Kidney glomerular epithelial cell (primary cell): ENCODE measurements at regions not wholly inside any gene's neighbourhood (a gene's known extent, or its start where the extent isn't known, plus 50 kb on each side); places are given as distances from the start of the nearest gene placed in this dataset.

Experiments used
- DNase-seq: peaks from one replicate; lab custom pipeline; 2025; lab: John Stamatoyannopoulos, UW

DNA sequence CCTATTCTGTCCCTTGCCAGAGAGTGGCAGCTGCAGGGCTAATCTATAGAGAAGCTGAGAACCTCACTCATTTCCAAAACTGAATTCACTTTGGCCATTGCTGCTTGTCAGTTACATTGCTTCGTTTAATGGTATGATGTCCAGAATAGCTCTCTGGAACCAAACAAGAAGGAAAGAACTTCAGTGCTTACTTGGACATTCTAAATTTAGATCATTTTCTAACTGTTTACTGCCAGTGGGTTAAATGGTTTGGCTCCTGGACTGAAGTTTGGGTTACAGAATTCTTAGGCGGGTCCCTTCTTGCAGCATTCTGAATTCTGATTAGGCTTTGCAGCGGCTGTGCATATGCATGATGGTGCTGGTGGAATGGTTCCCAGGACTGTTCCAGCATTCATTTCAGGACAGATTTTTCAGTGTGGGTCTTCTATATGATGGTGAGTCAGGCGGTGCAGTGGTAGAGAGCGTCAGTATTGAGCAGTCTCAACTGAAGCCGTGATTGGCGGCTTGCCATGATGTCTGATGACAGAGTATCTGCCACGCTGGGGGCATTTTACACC is 148.7 kb downstream of the DYRK2 start:
- DNase-seq: no peak

GRCh38 chr12:67797753-67798152 is 149.2 kb downstream of the DYRK2 start:
- DNase-seq: no peak

DNA sequence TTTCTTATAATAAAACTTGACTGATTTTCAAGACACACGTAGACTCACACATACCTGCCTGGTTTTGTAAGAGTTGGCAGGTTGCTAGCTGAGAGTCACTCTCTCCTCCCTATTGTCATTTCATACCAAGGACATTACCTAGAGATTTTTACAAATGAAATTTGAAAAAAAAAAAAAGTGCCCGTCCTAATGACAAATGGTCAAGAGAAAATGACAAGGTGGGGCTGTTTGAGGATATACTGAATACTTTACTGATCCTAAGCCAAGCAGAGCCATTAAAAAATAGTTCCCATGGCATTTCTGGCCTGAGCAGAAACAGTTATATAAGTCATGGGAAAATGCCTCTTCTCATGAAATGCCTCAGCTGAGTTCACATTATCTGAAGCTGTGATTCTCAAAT is 150.2 kb downstream of the DYRK2 start:
- DNase-seq: peak; percentile 9

DNA sequence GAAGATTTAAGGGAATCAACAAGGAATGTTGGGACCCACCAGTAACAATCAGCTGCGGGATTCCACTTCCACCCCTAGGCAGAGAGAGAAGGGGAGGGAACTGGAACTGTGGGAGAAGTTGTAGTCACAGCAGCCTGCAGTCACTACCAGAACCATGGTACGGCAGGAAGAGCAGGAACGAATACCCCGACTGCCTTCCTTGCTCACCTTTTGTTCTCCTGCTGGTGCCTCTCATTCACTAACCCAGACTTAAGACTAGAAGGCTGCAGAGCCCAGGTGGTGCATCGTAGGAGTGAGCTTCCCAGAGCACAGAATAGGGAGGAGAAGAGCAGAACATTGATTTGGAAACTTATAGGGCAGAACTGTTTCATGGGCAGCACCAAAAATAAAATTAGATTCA is 154.2 kb downstream of the DYRK2 start:
- DNase-seq: no peak

DNA sequence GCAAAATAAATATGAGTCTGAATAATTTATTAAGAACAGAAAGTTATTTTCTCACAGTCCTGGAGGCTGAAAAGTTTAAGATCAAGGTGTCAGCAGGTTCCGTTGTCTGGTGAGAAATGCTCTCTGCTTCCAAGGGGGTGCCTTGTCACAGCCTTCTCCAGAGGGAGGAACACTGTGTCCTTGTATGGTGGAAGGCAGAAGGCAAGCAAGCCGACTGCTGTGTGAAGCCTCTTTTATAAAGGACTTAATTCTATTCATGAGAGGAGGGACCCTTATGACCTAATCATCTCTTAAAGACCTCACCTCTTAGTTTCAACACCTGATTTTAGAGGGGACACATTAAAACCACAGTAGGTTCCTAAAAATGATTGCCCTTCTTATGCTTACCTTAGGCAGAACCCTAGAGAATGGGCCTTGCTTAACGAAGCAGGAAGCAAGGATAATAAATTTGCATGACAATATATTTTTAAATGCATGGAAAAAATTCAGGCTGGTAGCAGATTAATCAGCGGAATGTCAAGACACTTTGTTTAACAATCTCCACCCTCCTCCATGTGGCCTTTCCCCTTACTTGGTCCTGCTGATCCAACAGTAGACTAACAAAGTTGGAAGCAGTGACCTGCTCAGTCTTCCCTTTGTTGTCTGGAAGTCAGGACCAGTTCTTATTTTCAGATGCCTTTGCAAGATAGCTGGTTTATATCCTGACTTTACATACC is 154.9 kb downstream of the DYRK2 start:
- no peak for DNase-seq

- no peak for DNase-seq
These were observed 155.6 kb downstream of the DYRK2 start for GRCh38 chr12:67804168-67804567.

DNA sequence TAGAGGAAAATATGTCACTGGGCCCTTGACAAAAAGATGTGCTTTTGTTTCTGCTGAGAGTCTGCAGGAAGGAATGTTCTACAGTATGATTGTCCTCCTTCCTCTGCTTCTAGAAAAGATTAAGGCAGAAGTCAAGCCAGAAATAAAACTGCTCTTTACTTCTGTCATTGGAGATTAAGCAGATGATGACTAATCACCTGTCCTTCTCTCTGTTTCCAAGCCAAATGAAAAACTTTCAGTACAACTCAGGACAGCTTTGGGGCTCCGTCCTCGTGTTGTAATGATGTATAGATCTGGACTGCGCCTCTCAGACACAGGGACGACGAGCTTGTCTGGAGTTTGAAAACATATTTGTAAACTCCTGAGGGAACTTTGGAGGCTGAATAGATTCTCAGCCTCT is 159.3 kb downstream of the DYRK2 start:
- DNase-seq: no peak

DNA sequence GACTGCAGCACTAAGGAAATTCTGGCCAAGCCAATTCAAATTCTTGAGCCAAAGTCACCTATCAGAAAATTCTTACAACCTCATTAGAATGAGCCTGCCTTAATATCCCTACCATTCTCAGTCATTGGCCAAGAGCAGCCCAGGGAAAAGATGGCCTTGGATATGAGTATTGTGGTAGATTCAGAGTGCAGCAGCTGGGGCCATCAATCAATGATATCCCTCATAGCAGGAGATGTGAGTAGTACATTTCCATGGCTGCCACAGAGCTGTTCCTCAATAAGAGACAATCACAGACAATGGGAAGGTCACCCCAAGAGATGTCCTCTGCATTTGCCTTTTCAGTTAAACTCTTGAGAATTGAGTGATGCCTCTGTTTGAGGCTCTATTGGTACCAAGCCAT is 161.6 kb downstream of the DYRK2 start:
- no peak for DNase-seq

DNA sequence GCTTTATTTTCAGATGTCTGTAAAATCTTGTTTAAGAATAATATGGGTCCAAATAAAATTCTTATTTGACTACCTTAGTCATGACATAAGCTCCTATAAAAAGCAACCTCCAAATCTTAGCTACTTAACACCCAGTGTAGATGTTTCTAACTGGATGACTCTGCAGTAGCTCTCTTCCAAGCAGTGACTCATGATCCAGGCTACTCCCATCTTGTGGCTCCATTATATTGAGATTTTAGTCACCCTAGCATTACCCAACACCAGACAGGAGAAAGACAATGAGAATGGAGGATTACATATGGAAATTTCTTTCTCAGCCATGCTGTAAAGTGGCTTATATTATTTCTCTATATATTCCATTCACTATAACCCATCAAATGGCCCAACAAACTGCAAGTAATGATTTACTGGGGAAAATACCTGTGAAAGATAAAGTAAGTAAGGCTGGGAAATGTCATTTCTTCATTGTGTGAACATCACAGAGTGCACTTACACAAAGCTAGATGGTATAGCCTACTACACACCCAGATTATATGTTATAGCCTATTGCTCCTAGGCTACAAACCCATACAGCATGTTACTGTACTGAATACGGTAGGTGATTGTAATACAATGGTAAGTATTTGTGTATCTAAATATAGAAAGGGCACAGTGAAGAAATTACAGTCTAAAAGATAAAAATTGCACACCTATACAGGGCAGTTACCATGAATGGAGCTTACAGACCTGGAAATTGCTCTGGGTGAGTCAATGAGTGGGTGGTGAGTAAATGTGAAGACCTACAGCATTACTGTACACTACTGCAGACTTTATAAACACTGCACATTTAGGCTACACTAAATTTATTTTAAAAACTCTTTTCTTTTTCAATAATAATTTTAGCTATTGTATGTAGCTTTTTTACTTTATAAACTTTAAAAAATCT is 163.2 kb downstream of the DYRK2 start:
- peak; percentile 90 for DNase-seq

GRCh38 chr12:67813456-67813904 is 164.9 kb downstream of the DYRK2 start:
- DNase-seq: no peak

GRCh38 chr12:67816269-67816668 is 167.7 kb downstream of the DYRK2 start:
- DNase-seq: no peak

- DNase-seq: no peak
These were observed 169.9 kb downstream of the DYRK2 start for GRCh38 chr12:67818459-67818903.

- no peak for DNase-seq
These were observed 169.3 kb upstream of the IFNG-AS1 start for GRCh38 chr12:67819902-67820301.

- no peak for DNase-seq
These were observed 168.6 kb upstream of the IFNG-AS1 start for GRCh38 chr12:67820694-67821093.

GRCh38 chr12:67822826-67823225 is 166.4 kb upstream of the IFNG-AS1 start:
- no peak for DNase-seq

- no peak for DNase-seq
These were observed 163.1 kb upstream of the IFNG-AS1 start for GRCh38 chr12:67826148-67826547.

DNA sequence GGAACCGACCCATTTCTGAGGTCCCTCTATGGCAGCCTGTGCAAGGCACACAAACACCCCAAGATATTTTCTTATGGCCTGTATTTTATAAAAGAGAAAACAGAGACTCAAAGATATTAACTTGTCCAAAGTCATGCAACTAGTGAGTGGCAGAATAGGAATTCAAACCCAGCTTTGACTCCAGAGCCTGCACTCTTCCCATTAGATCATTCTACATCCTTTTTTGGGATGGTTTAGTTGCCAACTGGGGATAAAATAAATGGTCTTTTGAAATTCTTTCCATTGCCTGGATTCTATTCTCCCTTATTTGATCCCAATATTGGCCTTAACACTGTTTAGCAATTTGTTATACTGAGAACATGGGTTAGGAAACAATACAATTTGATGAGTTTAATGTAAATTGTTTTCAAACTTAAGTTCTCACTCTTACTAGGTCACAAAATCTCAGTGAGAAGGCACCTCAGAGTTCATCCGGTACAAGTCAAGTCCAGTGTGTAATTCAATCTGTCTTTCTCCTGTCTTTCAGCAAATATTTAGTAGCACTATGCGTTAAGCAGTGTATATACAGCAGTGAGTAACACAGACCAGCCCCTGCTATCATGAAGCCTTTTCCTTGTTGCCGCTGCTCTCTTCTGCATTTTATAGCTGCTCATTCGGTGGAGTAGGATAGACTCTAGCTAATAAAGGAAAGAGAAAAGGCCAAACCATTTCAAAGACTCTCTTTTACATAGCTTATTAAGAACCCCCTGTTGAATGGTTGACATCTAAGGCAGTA is 162.1 kb upstream of the IFNG-AS1 start:
- peak; percentile 56 for DNase-seq

- DNase-seq: peak; percentile 96
These were observed 161.3 kb upstream of the IFNG-AS1 start for GRCh38 chr12:67827820-67828383.

GRCh38 chr12:67829896-67830295 is 159.4 kb upstream of the IFNG-AS1 start:
- no peak for DNase-seq

GRCh38 chr12:67832155-67832554 is 157.1 kb upstream of the IFNG-AS1 start:
- DNase-seq: no peak

GRCh38 chr12:67833602-67834001 is 155.6 kb upstream of the IFNG-AS1 start:
- no peak for DNase-seq

GRCh38 chr12:67837876-67838275 is 151.4 kb upstream of the IFNG-AS1 start:
- no peak for DNase-seq
